Lower leg skin (tissue), 3 donors: ENCODE measurements at regions not wholly inside any gene's neighbourhood (a gene's known extent, or its start where the extent isn't known, plus 50 kb on each side); places are given as distances from the start of the nearest gene placed in this dataset.

Experiments used
- CTCF ChIP-seq, 3 donors: fragments of 450-650 bp; IDR thresholded peaks; one replicate each; pipeline ENCODE4 v1.5.1; 2016; ENCODE audit warnings: antibody characterized with exemption in 3 of 3, mild to moderate bottlenecking in 3 of 3, moderate library complexity in 2 of 3
- POLR2A ChIP-seq, 2 donors: fragments of 450-650 bp; IDR thresholded peaks; one replicate each; pipeline ENCODE4 v1.6.1; 2016 to 2017; ENCODE audit warnings: antibody characterized with exemption in 2 of 2, mild to moderate bottlenecking in 1 of 2, moderate library complexity in 1 of 2

- TF ChIP-seq CTCF (IDR thresholded peaks at IDR 0.05) (no peak), POLR2A (IDR thresholded peaks at IDR 0.05) (no peak)
Observed at GRCh38 chr7:152527610-152528032, 91.8 kb upstream of the KMT2C start.
